ENCODE measurements at regions not wholly inside any gene's neighbourhood (a gene's known extent, or its start where the extent isn't known, plus 50 kb on each side); places are given as distances from the start of the nearest gene placed in this dataset.
"Not testable (repeated sequence)": the region's sequence is repeated elsewhere in the genome, so short reads cannot be mapped to it uniquely, and the experiment has no call there.

DNA sequence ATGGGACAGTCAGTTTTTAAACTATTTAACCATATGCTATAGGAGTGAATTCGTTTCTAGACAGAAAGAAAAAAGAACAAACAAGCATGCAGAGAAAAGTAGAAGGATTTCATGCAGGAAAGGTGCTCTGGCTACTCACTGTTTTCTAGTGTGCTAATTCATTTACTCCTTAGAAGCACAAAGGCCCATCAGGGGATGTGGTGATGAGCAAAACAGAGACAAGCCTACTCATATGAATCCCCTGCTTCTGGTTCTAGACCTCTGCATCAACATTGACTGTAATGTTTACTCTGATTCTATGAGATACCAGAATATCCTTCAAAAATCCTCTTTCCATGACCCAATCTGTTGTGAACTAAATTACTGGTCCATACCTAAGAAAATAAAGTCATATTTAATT lies 801.9 kb downstream of the PLOD2 start:
- no peak for DNase-seq

DNA sequence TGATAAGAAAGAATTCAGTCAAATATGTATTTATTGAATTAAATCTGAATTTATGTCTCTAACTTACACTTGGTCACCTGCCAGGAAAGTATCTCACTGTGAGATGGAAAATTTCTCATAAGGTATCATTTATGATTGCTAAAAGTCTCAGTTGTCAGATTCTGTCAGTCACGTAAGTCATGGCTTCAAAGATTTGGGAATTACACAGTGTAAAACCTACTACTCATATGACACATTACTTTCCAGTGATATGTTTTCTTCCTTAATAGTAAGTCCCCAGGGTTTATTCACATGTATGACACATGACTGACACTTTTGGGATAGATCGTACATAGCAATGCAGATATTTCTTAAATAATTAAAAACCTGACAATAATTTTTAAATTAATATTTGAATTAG lies 792.2 kb downstream of the PLOD2 start:
- no peak for DNase-seq

DNA sequence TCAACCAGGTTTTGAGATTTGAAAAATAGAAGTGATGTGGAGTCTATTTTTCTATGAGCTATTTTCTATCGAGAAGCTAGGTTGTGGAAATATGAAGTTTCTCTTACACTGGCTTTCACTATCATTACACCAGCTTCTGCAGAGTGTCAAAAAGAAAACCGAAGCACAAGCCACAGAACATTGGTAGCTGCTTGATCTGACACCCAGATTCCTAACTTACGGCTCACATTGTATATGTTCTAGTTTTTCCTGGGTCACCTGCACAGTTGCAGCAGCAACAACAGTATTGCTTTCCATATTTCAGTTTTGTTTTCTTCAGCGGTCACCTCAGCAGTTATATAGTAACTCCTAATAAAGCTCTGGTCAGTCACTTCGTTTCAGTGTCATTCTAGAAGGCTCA lies 790.1 kb downstream of the PLOD2 start:
- no peak for DNase-seq

DNA sequence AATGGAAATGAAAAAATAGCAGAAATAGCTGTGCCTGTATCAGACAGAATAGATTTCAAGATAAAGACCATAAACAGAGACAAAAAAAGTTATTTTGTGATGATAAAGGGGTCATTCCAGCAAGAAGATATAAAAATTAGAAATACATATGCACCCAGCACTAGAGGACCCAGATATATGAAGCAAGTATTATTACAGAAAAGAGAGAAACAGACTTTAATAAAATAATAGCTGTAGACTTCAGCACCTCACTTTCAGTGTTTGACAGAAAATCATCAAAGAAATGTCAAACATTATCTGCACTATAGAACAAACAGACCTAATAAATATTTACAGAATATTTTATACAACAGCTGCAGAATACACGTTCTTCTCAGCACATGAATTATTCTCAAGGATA lies 783.7 kb downstream of the PLOD2 start:
- DNase-seq: no peak

DNA sequence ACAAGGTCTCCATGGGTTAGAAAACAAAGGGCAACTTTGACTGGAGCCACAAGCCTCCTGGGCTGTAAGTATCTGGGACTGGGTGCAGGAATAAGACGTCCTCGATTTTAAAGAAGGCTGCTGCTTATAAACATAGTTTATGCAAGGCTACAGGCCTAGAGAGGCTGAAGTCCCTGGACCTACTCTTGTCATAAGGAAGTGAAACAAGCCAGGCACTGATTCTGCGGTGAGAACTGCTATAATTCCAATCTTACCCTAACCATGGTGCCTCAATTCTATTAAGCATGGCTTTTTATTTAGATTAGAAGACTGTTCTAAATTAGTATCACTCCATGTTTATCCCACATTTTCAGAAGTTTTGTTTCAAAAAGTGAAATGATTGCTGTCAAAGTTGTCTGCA lies 777.6 kb downstream of the PLOD2 start:
- DNase-seq: no peak

DNA sequence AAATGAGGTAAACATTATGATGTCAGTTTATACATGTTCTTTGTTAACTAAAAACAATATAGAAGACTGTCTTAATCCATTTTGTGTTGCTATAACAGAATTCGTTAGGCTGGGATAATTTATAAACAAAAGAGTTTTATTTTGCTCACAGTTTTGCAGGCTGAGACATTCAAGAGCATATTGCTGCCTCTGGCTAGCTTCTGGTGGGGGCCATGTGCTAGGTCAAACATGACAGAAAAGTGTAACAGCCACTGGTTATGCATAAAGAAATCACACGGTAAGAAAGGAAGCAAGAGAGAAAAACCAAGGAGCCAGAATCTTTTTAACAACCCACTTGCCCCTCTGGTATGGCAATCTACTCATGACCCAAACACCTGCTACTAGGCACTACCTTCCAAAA lies 776.7 kb downstream of the PLOD2 start:
- no peak for DNase-seq

DNA sequence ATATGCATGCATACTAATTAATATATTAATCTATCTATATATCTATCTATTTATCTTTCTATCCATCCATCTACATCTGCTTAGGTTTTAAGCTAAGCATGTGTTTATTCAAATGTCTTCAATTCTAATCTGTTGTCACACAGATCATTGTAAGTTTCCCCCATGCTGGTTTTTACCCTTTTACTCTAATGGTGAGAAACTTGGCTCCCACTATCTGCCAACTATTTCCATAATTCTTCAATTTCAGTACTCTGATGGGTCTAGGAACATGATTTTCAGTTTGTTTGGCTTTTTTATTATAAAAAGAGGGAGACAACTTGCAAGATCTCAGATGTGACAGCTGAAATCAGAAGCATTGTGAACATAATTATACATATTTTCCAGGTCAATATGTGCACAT lies 773.8 kb downstream of the PLOD2 start:
- DNase-seq: no peak

DNA sequence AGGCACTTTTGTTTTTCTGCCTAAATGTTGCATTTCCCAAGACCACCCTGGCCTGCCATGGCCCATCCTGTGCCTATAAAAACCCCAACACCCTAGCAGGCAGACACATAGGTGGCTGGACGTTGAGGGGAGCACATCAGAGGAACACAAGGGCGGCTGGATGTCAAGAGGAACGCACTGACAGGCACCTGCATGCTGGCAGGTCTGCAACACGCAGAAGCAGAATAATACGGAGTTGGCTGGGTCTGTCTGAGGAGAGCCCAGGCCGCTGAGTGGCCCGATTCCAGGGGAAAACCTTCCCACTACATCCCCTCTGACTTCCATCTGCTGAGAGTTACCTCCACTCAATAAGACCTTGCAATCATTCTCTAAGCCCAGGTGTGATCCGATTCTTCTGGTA lies 765.6 kb downstream of the PLOD2 start:
- no peak for DNase-seq

DNA sequence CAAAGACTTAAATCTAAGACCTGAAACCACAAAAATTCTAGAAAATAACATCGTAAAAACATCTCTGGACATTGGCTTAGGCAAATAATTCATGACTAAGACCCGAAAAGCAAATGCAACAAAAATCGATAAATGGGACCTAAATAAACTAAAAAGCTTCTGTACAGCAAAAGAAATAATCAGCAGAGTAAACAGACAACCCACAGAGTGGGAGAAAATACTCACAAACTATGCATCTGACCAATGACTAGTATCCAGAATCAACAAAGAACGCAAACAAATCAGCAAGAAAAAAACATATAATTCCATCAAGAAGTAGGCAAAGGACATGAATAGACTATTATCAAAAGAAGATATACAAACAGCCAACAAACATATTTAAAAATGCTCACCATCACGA lies 749.4 kb downstream of the PLOD2 start:
- DNase-seq: no peak

DNA sequence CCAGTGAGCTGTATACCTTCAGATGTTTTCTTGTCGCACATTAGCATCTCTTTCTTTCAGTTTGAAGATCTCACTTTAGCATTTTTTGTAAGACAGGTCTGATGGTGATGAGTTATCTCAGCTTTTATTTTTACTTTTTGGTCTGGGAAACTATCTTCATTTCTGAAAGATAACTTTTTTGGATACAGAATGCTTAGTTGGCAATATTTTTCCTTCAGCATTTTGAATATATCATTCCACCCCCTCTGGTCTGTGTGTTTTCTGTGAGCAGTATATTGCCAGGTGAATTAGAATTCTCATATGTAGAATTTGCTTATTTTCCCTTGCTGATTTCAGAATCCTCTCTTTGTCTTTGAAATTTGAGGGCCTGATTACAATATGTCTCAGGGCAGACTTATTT lies 743.3 kb downstream of the PLOD2 start:
- no peak for DNase-seq

DNA sequence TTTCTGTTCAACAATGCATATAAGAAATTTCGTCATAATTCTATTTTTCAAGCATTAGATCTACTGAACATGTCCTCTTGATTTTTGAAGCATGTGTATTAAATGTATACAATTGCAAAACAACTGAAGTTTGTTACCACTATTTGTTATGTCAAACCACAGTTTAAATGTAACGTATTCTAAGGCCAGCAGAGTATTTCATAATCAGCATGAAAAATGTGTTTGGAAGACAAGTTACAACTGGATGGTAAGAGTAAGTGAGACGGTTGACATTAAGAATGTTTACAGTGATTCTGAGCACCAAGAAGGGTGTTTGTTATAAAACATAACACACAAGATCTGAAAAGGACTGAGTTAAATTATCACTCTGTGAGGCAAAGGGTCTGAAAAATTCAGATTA lies 738.4 kb downstream of the PLOD2 start:
- no peak for DNase-seq

DNA sequence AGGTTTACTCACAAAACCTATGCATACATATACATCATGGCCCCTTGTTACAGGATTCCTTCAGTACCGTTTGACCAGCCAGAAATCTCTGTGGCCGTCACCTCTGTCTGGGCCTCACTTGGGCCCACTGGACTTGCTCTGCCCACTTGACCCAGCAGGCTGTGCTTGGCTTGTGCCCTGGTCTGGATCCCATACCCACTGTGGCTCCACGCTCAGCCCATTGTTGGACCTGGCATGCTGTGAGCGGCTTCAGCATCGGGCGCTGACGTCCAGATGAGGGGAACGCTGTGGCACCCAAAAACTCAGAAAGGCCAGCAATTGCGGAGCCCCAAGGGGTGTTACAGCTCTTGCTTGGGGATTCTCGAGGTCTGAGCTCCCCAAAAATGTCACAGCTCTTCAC lies 733.6 kb downstream of the PLOD2 start:
- DNase-seq: no peak

DNA sequence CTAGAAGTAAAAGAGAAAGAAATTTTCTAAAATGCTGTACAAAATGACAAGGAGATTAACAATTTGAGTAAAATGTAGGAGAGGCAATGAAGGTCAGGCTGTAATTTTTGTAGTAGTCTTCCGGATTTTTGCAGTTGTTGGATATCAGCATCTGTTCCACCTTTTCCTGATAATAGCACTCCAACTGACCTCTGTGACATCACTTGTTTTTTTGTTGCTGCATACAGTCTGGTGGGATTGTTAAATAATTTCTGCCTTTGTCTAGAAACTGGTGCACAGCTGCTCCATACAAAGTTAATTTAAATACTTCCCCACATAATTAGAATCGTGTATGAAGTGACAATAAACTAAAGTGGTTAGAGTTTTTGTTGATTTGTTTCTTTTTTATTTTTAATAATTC lies 731.4 kb downstream of the PLOD2 start:
- no peak for DNase-seq

DNA sequence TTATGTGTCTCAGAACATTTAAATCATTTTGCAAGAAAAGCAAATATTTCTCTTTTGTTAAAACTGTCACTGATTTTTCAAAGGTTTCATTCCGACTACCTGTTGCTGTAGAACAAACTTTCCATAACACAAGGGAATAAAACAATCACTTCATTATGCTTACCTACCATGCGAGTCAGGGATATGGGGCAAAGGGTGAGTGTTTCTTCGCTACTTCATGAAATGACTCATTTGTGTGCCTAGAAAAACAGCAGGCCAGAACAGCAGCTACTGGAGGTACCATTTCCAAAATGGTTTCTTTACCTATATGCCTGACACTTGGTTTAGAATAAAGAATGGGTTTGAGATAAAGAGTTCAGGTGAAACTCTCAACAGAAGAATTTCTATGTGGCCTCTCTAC lies 712.5 kb downstream of the PLOD2 start:
- no peak for DNase-seq

DNA sequence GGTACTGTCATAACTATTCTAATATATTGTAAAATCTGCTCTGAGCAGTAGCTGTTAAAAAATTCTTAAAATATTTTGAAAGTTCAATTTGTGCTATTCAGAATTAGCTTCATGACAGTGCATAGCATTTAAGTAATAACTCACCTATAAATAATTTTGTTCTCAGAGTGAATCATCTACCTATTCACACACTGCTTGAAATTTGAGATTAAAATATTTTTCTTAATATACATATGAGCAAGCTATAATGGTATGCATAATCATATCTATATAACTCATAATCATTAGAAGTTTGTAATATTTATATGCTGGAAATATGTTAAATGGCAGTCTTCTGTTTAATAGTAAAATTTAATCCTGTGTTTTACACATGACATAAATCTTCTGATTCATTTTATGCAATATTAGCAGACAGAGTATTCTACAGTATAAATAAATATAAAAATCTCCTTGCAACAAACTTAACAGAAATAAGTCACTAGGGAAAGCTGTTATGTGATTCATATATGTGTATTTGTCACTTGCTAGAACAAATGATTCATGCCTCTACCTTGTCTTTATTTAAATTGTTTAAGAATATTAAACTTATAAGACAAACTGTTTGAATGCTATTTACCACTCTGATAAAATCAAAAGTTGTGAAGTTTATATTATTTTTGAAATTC lies 710.8 kb downstream of the PLOD2 start:
- no peak for DNase-seq

DNA sequence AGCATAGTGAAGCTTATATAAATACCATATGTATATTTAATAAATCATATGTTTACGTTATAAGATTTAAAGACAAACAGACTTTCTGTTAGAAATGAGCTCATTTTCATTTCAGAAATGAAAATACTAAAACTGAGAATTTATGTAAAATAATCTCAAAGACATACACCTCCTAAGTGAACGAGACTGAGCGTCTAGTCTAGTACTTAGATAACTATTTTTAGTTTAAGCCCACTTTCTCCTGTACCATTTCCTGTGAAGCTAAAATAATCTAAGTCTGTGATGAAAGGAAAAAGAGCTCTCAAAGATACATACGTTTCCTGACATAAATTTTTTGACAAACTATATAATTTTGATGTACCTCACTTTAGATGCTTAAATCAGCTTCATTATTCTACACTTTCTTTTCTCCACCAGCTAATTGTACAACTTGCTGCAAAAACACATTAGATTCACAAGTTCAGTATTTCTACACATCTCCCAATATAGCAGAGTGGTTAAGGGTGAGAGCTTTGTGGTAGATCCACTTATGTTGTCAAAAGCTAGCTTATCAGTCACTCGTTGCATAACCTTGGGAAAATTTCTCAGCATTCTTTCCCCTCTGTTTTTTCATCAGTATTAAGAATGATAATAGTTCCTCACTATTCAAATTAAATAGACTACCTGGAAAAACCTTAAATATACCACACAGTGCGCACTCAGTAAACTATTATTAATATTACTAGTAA lies 703.0 kb downstream of the PLOD2 start:
- no peak for DNase-seq

DNA sequence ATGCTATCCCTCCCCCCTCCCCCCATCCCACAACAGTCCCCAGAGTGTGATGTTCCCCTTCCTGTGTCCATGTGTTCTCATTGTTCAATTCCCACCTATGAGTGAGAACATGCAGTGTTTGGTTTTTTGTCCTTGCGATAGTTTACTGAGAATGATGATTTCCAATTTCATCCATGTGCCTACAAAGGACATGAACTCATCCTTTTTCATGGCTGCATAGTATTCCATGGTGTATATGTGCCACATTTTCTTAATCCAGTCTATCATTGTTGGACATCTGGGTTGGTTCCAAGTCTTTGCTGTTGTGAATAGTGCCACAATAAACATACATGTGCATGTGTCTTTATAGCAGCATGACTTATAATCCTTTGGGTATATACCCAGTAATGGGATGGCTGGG lies 701.3 kb downstream of the PLOD2 start:
- not testable (repeated sequence) for DNase-seq

DNA sequence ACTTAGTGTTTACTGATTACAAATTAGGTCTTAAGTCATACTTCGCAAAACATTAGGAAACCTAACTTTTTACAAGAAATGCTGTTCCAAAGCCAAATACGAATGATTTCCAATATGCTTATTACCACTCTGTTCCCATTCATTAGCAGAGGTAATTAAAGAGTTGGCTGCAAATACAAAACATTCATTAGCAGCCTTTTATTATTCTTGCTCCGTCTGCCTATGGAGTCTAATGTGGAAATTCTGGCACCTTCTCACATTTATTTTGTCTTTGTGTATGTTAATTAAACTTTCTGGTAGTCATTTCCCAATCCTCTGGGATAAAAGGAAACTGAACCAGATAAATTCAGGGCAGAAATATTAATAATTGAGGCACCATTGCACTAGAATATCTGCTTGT lies 689.0 kb downstream of the PLOD2 start:
- no peak for DNase-seq

DNA sequence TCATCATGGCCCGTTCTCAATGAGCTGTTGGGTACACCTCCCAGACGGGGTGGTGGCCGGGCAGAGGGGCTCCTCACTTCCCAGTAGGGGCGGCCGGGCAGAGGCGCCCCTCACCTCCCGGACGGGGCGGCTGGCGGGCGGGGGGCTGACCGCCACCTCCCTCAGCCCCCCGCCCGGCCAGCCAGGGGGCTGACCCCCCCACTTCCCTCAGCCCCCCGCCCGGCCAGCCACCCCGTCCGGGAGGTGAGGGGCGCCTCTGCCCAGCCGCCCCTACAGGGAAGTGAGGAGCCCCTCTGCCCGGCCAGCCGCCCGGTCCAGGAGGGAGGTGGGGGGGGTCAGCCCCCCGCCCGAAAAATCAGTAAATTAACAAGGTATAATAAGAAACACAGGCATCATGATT lies 678.2 kb downstream of the PLOD2 start:
- not testable (repeated sequence) for DNase-seq

DNA sequence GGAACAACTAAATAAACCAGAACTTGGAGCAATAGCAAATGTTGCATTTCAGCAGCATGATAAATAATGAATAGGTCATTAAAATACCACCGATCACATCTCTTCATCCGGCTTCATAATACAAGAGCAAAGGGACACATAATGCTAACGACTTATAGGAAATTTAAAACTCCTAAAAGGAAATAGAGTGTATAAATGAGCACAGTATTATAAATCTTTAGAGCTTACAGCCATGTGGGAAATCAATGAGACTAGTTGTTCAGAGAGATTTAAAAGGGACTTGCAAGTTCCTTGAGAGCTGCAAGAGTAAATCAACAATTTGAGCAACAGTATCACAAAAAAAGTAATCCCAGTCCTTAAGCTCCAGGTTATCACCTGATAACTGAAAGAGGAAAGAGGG lies 677.0 kb downstream of the PLOD2 start:
- DNase-seq: no peak

DNA sequence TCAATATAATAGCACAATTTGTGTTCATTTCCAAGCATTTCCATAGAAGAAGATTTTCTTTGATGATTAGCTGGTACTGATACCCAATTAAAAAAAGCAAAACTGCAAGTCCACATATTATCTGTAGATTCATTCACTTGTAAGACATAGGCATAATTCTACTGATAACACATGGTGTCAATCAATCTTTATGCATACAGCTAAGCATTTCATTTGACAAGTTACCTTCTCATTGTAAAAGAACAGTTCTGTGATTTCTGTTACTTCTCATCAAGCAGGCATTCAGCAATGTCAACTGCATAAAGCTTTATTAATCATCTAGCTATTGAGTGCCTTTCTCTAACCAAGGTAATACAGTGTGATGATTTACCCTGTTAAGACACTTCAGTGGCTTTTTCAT lies 672.0 kb downstream of the PLOD2 start:
- no peak for DNase-seq

DNA sequence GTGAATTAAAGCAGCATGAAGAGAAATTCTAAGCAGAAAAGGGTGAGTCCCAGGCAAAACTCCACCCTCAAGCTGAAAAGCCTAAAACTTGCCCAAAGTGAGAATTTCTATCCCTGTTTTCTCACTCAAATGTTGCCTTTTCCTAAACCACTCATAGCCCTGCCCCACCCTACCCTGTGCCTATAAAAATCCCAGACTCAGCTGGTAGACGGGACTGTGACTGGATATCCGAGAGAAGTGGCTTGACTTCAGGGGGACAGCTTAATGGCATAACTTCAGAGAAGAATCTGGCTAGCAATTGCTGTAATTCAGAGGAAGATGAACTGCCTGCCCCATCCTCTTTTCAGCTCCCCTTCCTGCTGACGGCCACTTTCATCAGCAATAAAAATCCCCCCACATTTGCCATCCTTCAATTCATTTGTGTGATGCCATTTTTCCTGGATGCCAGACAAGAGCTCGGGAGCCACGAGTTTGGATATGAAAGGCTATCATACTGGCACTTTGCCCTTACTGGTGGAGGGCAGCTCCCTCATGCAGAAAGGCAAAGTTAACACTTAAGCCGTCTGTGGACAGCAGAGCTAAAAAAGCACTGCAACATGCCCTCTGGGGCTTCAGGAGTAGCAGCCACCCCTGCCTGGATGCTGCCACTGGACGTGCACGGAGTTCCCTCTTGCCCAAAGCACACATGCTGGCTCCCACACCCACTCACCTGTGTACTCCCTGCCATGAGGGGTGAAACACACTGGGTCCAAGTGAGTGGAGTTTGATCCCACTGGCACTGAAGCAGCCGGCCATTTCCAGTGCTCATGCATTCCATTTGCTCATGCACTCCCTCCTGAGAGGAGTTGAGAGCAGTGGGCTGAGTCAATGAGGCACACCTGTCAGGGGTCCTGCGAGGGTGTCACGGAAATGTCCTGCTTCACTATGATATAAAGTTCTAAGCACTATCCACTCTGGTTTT lies 670.6 kb downstream of the PLOD2 start:
- DNase-seq: no peak

DNA sequence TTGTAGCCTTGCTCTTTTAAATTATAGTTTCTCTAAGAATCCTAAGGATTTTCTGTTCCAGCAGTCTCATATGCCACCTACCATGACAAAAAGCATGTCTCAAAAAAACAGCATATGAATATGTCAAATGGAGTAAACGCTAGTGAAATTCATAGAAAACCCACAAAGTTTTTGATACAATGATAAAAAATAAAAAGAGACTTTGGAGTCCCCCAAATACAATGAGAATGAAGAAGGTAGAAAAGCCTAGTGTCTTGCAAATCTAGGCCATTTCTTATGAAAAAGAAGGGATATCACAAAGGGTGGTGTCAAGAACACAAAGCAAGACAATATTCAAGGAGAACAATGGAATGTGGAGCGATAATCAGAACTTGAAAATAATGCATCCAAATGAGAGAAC lies 668.5 kb downstream of the PLOD2 start:
- DNase-seq: no peak

DNA sequence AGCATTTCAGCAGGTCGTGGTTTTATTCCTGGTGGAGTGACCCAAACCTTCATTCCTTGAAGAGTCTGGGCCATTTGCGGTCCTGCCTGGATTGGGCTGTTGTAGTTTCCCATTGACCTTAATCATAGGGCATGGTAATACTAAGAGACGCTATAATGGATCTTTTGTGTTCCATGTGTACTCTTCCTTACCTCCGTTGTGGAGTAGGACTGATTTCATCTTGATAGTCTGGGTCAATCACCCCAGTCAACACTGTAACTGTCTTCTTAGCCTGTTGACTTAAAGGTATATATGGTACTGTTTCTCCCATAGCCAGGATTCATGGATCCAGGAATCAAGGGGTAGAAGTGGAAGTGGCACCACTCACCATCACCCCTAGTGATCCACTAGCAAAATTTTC lies 643.6 kb downstream of the PLOD2 start:
- DNase-seq: not testable (repeated sequence)

Data from NK-92 treated with Interleukin-12 subunit alpha and Interleukin-12 subunit beta, amount 100 ng/mL, for 24 hours (cell line).